ENCODE measurements at regions not wholly inside any gene's neighbourhood (a gene's known extent, or its start where the extent isn't known, plus 50 kb on each side); places are given as distances from the start of the nearest gene placed in this dataset.

GRCh38 chr2:5083402-5083801 is 608.8 kb upstream of the SOX11 start:
- TF ChIP-seq CTCF (IDR thresholded peaks at IDR 0.05) = no peak
- no peak for TF ChIP-seq POLR2A (IDR thresholded peaks at IDR 0.05)

Data from lower leg skin (tissue), 3 donors.